Dermis microvascular lymphatic vessel endothelial cell (primary cell): ENCODE measurements at regions not wholly inside any gene's neighbourhood (a gene's known extent, or its start where the extent isn't known, plus 50 kb on each side); places are given as distances from the start of the nearest gene placed in this dataset.

Source experiments
- DNase-seq, 2 donors: peaks; one replicate each; pipeline versions ENCODE4 v3.0.0 to v3.0.0-alpha.2; 2010; ENCODE audit warnings: low read depth in 2 of 2

- DNase-seq = no peak
Observed at GRCh38 chr11:108994887-108995286, 330.0 kb downstream of the DDX10 start.

- no peak for DNase-seq
Observed at GRCh38 chr11:108997826-108998225, 333.0 kb downstream of the DDX10 start.

- no peak for DNase-seq
Observed at GRCh38 chr11:109000531-109000930, 335.7 kb downstream of the DDX10 start.

- DNase-seq = no peak
Observed at GRCh38 chr11:109001585-109001984, 336.7 kb downstream of the DDX10 start.

- no peak for DNase-seq
Observed at GRCh38 chr11:109012991-109013390, 348.1 kb downstream of the DDX10 start.

GRCh38 chr11:109015283-109015682 is 350.4 kb downstream of the DDX10 start:
- DNase-seq = peak in 1 of 2 donors; percentile 75

GRCh38 chr11:109016724-109017123 is 351.9 kb downstream of the DDX10 start:
- DNase-seq = no peak

- no peak for DNase-seq
Observed at GRCh38 chr11:109017489-109017888, 352.6 kb downstream of the DDX10 start.

GRCh38 chr11:109018639-109019038 is 353.8 kb downstream of the DDX10 start:
- DNase-seq = no peak

- DNase-seq = no peak
Observed at GRCh38 chr11:109019342-109019936, 354.6 kb downstream of the DDX10 start.

GRCh38 chr11:109023036-109023435 is 358.2 kb downstream of the DDX10 start:
- DNase-seq = no peak

- no peak for DNase-seq
Observed at GRCh38 chr11:109026891-109027489, 362.1 kb downstream of the DDX10 start.

- no peak for DNase-seq
Observed at GRCh38 chr11:109027851-109028250, 363.0 kb downstream of the DDX10 start.

- DNase-seq = no peak
Observed at GRCh38 chr11:109029927-109030326, 365.1 kb downstream of the DDX10 start.

GRCh38 chr11:109033627-109034338 is 368.9 kb downstream of the DDX10 start:
- peak; percentile 28 to 93 for DNase-seq

- peak in 1 of 2 donors; percentile 65 for DNase-seq
Observed at GRCh38 chr11:109034339-109034696, 369.4 kb downstream of the DDX10 start.

GRCh38 chr11:109035284-109035683 is 370.4 kb downstream of the DDX10 start:
- no peak for DNase-seq

GRCh38 chr11:109036011-109036410 is 371.1 kb downstream of the DDX10 start:
- DNase-seq = no peak

GRCh38 chr11:109037856-109038780 is 373.2 kb downstream of the DDX10 start:
- peak in 1 of 2 donors; percentile 69 for DNase-seq

GRCh38 chr11:109039611-109040010 is 374.7 kb downstream of the DDX10 start:
- DNase-seq = no peak

- no peak for DNase-seq
Observed at GRCh38 chr11:109040303-109040702, 375.4 kb downstream of the DDX10 start.

- no peak for DNase-seq
Observed at GRCh38 chr11:109041876-109042275, 377.0 kb downstream of the DDX10 start.
